PC-3 (cell line): ENCODE measurements at regions not wholly inside any gene's neighbourhood (a gene's known extent, or its start where the extent isn't known, plus 50 kb on each side); places are given as distances from the start of the nearest gene placed in this dataset.

Source experiments
- CTCF ChIP-seq: fragments of 300-600 bp; sonication (generic); conservative IDR thresholded peaks from 2 replicates; pipeline ENCODE4 v1.5.1; 2017; ENCODE audit warnings: antibody characterized with exemption, low read depth, mild to moderate bottlenecking, low read length
- EZH2 ChIP-seq: fragments of 300-600 bp; sonication (generic); IDR thresholded peaks from one replicate; pipeline ENCODE4 v1.6.1; 2017; ENCODE audit warnings: antibody characterized with exemption, mild to moderate bottlenecking, low read length; ENCODE audit not compliant: unreplicated experiment

- TF ChIP-seq CTCF (no peak), EZH2 (no peak)
These were observed 648.0 kb upstream of the KIRREL3 start for GRCh38 chr11:127648583-127648982.
